Omental fat pad (tissue), 3 donors: ENCODE measurements at regions not wholly inside any gene's neighbourhood (a gene's known extent, or its start where the extent isn't known, plus 50 kb on each side); places are given as distances from the start of the nearest gene placed in this dataset.

Source experiments
- ATAC-seq: fragments of 150-250 bp; one replicate; pipeline ENCODE4 v1.9.1; 2016; ENCODE audit warnings: mild to moderate bottlenecking, moderate library complexity; ENCODE audit not compliant: low FRiP score
- DNase-seq: peaks from one replicate; pipeline ENCODE4 v3.0.0-alpha.2; 2019; ENCODE audit warnings: low spot score
- TF ChIP-seq, protein P1 (sequence below), 3 donors: fragments of 450-650 bp; IDR thresholded peaks; one replicate each; pipeline ENCODE4 v1.5.1; 2016 to 2017; ENCODE audit warnings: antibody characterized with exemption in 3 of 3, mild to moderate bottlenecking in 3 of 3, moderate library complexity in 2 of 3

DNA sequence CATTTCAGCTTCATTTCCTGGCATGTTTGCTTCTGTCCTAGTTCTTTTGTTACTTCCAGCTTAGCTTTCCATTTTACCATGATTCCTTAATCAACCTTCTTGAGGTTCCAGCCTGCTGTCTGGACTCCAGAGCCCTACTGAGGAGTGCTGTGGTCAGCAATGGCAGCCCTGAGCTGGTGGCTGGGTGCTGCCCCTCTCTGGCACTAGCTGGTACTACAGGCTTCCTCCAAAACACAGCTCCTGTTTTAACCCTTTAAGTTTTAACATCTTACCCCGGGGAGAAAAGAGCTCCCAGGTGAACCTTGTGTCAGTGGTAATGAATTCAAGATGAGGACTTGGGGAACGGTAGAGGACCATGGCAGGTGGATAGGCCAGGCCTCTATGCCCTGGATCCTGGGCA lies 395.5 kb downstream of the TMEM114 start:
- ATAC-seq (no peak), DNase-seq (no peak)
- TF ChIP-seq, protein P1, sequence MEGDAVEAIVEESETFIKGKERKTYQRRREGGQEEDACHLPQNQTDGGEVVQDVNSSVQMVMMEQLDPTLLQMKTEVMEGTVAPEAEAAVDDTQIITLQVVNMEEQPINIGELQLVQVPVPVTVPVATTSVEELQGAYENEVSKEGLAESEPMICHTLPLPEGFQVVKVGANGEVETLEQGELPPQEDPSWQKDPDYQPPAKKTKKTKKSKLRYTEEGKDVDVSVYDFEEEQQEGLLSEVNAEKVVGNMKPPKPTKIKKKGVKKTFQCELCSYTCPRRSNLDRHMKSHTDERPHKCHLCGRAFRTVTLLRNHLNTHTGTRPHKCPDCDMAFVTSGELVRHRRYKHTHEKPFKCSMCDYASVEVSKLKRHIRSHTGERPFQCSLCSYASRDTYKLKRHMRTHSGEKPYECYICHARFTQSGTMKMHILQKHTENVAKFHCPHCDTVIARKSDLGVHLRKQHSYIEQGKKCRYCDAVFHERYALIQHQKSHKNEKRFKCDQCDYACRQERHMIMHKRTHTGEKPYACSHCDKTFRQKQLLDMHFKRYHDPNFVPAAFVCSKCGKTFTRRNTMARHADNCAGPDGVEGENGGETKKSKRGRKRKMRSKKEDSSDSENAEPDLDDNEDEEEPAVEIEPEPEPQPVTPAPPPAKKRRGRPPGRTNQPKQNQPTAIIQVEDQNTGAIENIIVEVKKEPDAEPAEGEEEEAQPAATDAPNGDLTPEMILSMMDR (IDR thresholded peaks at IDR 0.05) = no peak

DNA sequence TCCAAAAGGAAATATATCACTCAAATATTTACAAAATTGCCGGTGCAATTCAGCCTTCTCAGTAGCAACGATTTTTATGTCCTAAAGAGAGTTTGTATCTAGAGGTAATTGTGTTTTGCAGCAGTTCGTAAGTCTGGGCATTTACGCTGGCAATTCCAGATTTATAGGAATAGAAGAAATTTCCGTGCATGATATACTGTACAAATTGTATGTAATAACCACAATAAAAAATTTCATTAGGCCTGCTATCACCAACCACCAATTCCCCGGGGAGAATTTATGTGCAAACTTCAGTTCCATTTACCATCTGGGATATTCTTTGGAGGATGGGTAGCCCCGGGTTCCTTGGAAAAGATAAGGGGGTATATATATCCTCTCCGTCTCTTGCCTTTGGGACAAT lies 401.5 kb downstream of the TMEM114 start:
- ATAC-seq = no peak
- TF ChIP-seq, protein P1 (IDR thresholded peaks at IDR 0.05) = no peak
- DNase-seq = no peak

DNA sequence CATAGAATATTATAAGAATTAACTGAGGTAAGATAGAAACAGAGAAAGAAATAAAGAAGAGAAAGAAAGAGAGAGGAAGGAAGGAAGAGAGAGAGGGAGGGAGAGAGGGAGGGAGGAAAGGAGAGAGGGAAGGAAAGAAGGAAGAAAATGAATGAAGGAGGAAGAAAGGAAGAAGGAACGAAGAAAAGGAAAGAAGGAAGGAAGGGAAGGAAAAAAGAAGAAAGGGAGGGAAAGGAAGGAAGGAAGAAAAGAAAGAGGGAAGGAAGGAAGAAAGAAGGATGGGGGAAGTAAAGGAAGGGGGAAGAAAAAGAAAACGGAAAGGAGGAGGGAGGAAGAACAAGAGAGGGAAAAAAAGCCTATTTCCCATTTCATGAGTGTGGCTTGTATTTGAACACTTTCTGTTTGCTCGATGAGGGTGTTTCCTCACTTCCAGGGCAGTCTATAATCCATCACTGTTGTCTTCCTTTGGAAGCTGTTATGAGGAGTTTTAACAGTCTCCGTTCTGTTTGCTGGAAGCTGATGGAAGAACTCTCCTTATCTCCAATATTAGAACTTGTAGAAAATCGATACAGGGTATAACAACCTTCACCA lies 402.4 kb downstream of the TMEM114 start:
- TF ChIP-seq, protein P1 (IDR thresholded peaks at IDR 0.05) = no peak
- no peak for DNase-seq
- no peak for ATAC-seq

DNA sequence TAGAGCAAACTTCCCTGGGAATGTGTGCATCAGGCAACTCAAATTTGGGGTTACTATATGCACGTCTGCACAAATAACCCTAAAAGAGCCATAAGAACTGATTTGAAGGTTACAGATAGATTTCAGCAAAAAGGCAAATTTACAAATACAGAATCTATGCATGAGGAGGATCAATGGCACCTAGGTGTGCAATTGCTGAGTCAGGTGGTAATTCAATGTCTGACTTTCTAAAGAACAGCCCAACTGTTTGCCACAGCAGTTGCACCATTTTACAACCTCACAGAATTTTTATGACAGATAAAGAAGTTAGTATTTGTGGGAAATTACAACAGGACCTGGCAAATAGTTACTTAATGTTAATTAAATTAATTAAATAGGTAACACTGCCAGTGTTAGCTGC lies 405.5 kb downstream of the TMEM114 start:
- ATAC-seq (no peak), DNase-seq (no peak)
- TF ChIP-seq, protein P1 (IDR thresholded peaks at IDR 0.05) = no peak

DNA sequence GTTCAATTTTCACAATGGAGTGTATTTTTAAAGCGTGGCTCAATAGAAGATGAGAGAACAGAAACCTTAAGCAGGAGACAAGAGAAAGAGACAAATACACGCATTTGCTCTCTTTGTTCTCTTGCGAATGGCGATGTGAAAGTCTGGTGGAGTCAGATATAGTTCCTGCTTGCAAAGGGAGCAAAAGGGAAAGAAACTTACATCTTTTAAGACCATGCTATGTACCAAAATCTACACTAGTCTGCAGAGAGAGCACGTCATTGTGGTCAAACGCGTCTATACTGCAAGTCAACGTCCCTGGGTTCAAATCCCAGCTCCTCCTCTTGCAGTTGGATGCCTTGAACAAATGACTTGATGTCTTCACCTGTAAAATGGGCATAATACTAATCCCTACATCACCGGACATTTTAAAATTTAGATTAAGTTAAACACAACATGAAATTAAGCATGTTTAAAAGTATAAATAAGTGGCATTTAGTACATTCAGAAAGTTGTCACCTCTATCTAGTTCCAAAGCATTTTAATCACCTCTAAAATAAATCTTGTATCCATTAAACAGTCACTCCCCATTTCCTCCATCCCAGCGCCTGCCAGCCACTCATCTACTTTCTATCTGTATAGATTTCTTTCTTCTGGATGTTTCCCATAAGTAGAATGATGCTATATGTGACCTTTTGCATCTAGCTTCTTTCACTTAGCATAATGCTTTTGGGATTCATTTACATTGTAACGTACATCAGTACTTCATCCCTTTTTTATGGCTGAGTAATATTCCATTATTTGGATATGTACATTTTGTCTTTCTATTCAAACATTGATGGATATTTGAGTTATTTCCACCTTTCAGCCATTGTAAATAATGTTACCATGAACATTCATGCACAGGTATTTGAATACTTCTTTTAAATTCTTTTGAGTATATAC lies 406.9 kb downstream of the TMEM114 start:
- TF ChIP-seq, protein P1 (IDR thresholded peaks at IDR 0.05) = no peak
- ATAC-seq (no peak), DNase-seq (no peak)

DNA sequence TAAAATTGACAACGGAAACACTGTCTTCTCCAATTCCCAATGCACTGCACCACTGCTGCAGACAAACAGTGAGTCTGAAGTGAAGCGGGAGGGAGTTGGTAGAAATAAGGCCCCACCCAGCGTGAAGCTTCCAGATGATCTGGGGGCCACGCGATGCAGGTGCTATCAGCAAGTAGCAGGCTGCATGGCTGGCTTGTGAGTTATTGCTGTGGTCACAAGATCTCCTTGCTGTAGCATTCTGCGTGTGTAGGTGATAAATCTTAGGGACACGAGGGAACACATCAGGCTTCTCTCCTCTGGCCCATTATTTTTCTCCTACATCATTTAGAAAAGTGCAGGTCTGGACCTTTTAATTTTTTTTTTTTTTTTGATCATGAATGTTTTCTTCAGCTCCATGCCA lies 407.6 kb downstream of the TMEM114 start:
- no peak for DNase-seq
- ATAC-seq = no peak
- TF ChIP-seq, protein P1 (IDR thresholded peaks at IDR 0.05) = no peak

DNA sequence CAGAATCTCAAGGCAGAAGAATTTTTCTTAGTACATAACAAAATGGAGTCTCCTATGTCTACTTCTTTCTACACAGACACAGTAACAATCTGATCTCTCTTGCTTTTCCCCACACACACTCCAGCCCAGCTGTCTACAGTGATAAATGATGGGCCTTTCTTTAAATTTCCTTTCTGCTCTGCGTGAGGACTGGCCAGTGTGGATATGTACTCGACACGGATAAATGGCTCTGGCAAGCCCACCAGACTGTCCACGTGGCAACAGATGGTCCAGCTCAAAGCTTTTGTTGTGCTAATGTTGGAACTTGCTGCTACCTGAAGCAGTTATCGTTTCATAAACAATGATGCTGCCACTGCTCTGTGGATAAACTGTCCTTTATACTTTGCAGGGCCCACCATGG lies 410.7 kb downstream of the TMEM114 start:
- TF ChIP-seq, protein P1 (IDR thresholded peaks at IDR 0.05) = no peak
- ATAC-seq (no peak), DNase-seq (no peak)
